ENCODE measurements at regions not wholly inside any gene's neighbourhood (a gene's known extent, or its start where the extent isn't known, plus 50 kb on each side); places are given as distances from the start of the nearest gene placed in this dataset.

DNA sequence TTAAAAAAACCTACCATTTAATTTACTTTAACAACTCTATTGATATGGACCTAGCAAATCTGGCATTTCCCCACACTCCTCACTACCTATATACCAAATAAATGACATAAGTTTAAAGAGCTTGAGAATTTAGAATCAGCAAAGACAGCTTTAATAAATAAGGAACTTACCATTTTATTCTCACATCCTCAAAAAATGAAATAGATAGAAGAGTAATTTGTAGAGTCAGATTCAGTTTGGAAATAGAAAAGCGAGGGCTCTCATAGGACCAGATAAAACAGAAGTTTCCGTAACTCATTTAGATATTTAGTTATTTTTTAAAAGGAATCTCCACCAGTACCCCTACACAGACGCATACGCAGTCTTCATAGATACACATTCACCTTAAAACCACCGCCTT is 117.9 kb downstream of the RGS2 start:
- no peak for DNase-seq (ENCODE audit: extremely low read depth, low read depth)
- TF ChIP-seq, protein P1, sequence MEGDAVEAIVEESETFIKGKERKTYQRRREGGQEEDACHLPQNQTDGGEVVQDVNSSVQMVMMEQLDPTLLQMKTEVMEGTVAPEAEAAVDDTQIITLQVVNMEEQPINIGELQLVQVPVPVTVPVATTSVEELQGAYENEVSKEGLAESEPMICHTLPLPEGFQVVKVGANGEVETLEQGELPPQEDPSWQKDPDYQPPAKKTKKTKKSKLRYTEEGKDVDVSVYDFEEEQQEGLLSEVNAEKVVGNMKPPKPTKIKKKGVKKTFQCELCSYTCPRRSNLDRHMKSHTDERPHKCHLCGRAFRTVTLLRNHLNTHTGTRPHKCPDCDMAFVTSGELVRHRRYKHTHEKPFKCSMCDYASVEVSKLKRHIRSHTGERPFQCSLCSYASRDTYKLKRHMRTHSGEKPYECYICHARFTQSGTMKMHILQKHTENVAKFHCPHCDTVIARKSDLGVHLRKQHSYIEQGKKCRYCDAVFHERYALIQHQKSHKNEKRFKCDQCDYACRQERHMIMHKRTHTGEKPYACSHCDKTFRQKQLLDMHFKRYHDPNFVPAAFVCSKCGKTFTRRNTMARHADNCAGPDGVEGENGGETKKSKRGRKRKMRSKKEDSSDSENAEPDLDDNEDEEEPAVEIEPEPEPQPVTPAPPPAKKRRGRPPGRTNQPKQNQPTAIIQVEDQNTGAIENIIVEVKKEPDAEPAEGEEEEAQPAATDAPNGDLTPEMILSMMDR (IDR thresholded peaks at IDR 0.05; ENCODE audit: low read depth, low read length, missing control alignments): no peak
- H3K4me3 ChIP-seq (replicated peaks; ENCODE audit: low read depth, low read length): no peak overlapping the region

DNA sequence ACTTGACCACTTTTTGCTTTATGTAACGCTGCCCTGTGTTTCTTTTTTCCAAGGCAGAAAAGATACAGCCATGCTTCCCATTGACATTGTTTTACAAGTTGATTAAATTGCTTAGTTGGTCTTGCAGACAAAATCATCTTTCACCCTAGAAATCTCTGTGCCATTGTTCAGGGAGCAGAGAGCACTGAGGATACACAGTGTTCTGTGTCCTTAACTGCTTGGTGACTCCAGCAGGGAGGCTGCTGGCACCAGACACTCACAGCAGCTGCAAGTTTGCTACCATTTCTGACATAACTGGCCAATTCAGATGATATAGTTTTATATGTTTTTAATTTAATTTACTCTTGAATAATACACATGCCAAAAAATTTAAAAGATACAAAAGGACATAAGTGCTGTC is 118.7 kb downstream of the RGS2 start:
- TF ChIP-seq, protein P1 (IDR thresholded peaks at IDR 0.05; ENCODE audit: low read depth, low read length, missing control alignments): no peak
- H3K4me3 ChIP-seq (replicated peaks; ENCODE audit: low read depth, low read length): no peak overlapping the region
- no peak for DNase-seq (ENCODE audit: extremely low read depth, low read depth)

DNA sequence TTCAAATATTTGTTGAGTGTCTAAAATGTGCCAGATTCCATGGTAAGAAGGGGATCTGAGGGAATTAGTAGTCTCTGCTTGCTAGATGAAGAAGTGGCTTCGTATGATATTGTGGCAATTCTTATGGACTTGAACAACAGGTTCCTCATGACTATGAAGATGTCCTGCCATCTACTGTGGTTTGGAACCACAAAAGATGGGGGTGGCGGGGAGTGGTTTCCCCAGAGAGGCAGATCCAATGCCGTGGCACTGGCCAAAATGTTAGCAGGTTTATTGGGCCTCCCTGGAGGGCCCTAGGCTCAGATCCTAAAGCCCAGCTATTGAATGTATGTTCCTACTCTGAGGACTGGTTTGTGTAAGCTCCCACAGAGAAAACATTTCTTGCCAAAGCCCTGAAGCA is 120.8 kb downstream of the RGS2 start:
- no peak for DNase-seq (ENCODE audit: extremely low read depth, low read depth)
- no peak overlapping the region for H3K4me3 ChIP-seq (replicated peaks; ENCODE audit: low read depth, low read length)
- TF ChIP-seq, protein P1 (IDR thresholded peaks at IDR 0.05; ENCODE audit: low read depth, low read length, missing control alignments): no peak

DNA sequence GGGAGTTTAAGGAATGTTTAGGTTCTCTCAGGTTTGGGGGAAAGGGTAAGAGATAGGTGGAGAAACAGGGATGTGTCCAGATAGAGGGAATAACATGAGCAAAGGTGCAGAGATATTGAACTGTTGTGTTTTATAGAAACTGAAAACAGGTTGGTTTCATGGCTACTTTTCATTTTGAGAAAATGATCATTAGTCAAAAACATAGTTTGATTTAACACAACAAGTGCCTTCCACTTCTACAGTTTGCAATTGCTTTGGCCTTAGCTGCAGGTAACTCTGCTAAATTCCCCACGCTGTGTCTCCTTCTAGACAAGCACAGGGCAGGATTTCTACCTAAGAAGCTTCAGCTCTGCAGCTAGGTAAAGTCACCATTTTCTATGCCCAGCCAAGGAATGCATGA is 124.9 kb downstream of the RGS2 start:
- H3K4me3 ChIP-seq (replicated peaks; ENCODE audit: low read depth, low read length): no peak overlapping the region
- TF ChIP-seq, protein P1 (IDR thresholded peaks at IDR 0.05; ENCODE audit: low read depth, low read length, missing control alignments): no peak
- no peak for DNase-seq (ENCODE audit: extremely low read depth, low read depth)

DNA sequence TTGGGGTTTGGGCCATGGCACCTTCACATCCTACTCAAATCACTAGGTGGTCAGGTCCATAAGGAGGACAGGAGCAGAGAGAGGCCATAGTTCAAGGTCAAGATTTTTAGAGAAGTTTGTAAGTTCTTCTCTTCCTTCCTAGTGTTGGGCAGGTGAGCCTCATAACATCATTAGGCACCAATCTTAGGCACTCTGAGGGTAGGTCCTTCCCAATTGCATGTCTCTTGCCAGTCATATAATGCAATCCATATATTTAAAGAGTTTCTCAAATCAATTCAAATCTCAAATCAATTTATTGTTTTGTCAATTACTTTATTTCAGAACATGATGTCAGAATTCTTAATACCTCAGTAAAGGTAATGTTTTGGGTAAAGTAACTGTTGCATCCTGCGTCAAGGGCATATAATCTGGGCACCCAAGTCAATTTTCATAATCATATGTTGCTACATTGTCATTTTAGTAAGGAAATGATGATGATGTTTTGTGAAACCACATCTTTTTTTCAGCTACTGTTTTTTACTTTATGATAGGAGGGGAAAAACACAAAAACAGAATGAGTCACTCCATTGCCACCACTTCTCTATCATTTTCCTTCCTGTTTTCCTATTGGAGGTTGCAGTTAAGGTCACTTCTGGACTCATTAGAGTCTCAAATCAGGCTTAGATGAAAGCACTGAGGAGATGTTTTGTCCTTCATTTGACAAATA is 122.7 kb downstream of the UCHL5 start:
- DNase-seq (ENCODE audit: extremely low read depth, low read depth): no peak
- H3K4me3 ChIP-seq (replicated peaks; ENCODE audit: low read depth, low read length): no peak overlapping the region
- TF ChIP-seq, protein P1 (IDR thresholded peaks at IDR 0.05; ENCODE audit: low read depth, low read length, missing control alignments): no peak

DNA sequence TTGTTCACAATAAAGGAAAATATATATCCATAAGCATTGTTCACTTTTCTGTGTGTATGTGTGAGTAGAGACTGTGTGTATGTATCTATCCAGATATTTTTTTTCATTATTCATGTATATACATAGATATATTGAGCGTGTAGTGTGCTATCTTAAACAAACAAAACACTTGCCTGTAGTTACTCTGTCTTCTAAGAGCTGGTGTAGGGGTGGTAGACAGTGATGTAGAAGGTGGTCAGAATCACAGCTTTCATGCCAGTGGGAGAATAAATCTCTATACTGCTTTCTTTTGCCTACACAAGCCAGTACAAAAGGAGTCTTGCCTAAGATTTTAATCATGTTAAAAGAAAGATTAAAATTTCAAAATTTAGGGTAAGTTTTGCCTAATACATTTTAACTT is 122.0 kb downstream of the UCHL5 start:
- no peak for DNase-seq (ENCODE audit: extremely low read depth, low read depth)
- TF ChIP-seq, protein P1 (IDR thresholded peaks at IDR 0.05; ENCODE audit: low read depth, low read length, missing control alignments): no peak
- H3K4me3 ChIP-seq (replicated peaks; ENCODE audit: low read depth, low read length): no peak overlapping the region

DNA sequence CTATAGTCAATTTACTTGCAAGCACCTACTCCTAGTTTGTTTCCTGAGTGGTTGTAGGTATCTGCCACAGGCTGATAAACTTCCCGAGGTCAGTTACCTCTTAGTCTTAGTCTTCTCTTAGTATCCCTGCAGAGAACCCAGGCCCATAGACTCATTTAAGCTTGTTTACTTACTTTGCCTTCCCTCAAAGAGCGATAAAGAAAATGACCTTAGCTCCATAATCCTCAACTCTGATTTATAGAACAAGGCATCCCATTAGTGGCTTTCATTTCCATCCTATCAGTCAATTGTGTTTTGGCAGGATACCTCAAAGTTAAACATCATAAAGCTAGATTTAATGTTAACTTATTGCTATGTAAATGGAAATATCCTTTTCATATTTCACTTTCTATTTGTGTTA is 119.7 kb downstream of the UCHL5 start:
- TF ChIP-seq, protein P1 (IDR thresholded peaks at IDR 0.05; ENCODE audit: low read depth, low read length, missing control alignments): no peak
- H3K4me3 ChIP-seq (replicated peaks; ENCODE audit: low read depth, low read length): no peak overlapping the region
- no peak for DNase-seq (ENCODE audit: extremely low read depth, low read depth)

All from HFF-Myc (cell line).